GM21723 (cell line): ENCODE measurements at regions not wholly inside any gene's neighbourhood (a gene's known extent, or its start where the extent isn't known, plus 50 kb on each side); places are given as distances from the start of the nearest gene placed in this dataset.

Experiments used
- ATAC-seq: cut with Tn5 transposase; IDR thresholded peaks from one replicate; pipeline ENCODE4 v1.9.1; 2021; ENCODE audit warnings: mild to moderate bottlenecking, moderate library complexity; ENCODE audit not compliant: unreplicated experiment

GRCh38 chr12:124240493-124240892 is 54.4 kb upstream of the RFLNA start:
- ATAC-seq = no peak

- no peak for ATAC-seq
Observed at GRCh38 chr12:124241776-124242528, 52.9 kb upstream of the RFLNA start.

GRCh38 chr12:124242529-124243065 is 52.3 kb upstream of the RFLNA start:
- ATAC-seq = no peak

GRCh38 chr12:124243936-124244335 is 51.0 kb upstream of the RFLNA start:
- ATAC-seq = no peak
